CD14-positive monocyte (primary cell): ENCODE measurements at regions not wholly inside any gene's neighbourhood (a gene's known extent, or its start where the extent isn't known, plus 50 kb on each side); places are given as distances from the start of the nearest gene placed in this dataset.

Source experiments
- DNase-seq, 3 donors: peaks; one replicate each; pipeline ENCODE4 v3.0.0-alpha.2; 2011 to 2022
- H2AFZ ChIP-seq: 2 replicates; pipeline ENCODE4 v1.6.0; 2012; ENCODE audit warnings: mild to moderate bottlenecking, low read depth, low read length, inconsistent platforms; ENCODE audit not compliant: insufficient read depth, poor library complexity, severe bottlenecking
- H3K27ac ChIP-seq, 2 donors: 1 replicate in 1 of 2; 2 replicates in 1 of 2; pipeline ENCODE4 v1.5.1; 2012 to 2013; ENCODE audit warnings: low read length in 2 of 2, control low read depth in 1 of 2, inconsistent platforms in 1 of 2, low read depth in 1 of 2, mild to moderate bottlenecking in 1 of 2
- H3K27me3 ChIP-seq, 2 donors: one replicate each; pipeline versions ENCODE4 v1.6.0 to v1.6.1; 2011 to 2013; ENCODE audit warnings: low read length in 2 of 2; ENCODE audit not compliant: control insufficient read depth in 2 of 2, insufficient read depth in 2 of 2
- H3K36me3 ChIP-seq, 2 donors: replicated peaks in 1 of 2; 1 replicate in 1 of 2; 2 replicates in 1 of 2; pipeline versions ENCODE4 v1.5.1 to v1.6.1; 2012 to 2013; ENCODE audit warnings: low read length in 2 of 2, control low read depth in 1 of 2, inconsistent platforms in 1 of 2, mild to moderate bottlenecking in 1 of 2; ENCODE audit not compliant: insufficient read depth in 2 of 2, control insufficient read depth in 1 of 2
- H3K4me1 ChIP-seq, 2 donors: 1 replicate in 1 of 2; 2 replicates in 1 of 2; pipeline versions ENCODE4 v1.5.1 to v1.6.1; 2012 to 2013; ENCODE audit warnings: low read length in 2 of 2, control low read depth in 1 of 2, inconsistent platforms in 1 of 2, mild to moderate bottlenecking in 1 of 2, moderate library complexity in 1 of 2; ENCODE audit not compliant: insufficient read depth in 2 of 2, control insufficient read depth in 1 of 2
- H3K4me2 ChIP-seq: replicated peaks from 2 replicates; pipeline ENCODE3; 2012; ENCODE audit warnings: low read length, moderate library complexity, mild to moderate bottlenecking; ENCODE audit not compliant: poor library complexity, severe bottlenecking; ENCODE audit errors: extremely low read depth
- H3K4me3 ChIP-seq, 3 experiments: fragments of 200-600 bp in 1 of 3; sonication (generic) in 1 of 3; replicated peaks in 1 of 3; 1 replicate in 2 of 3; 2 replicates in 1 of 3; pipeline ENCODE4 v1.5.1; 2011 to 2013; ENCODE audit warnings: low read length in 3 of 3, mild to moderate bottlenecking in 3 of 3, control low read depth in 2 of 3, low read depth in 2 of 3, inconsistent platforms in 1 of 3, moderate library complexity in 1 of 3
- H3K79me2 ChIP-seq: 2 replicates; pipeline ENCODE4 v1.6.0; 2012; ENCODE audit warnings: mild to moderate bottlenecking, control low read depth, inconsistent platforms, low read length, moderate library complexity; ENCODE audit not compliant: insufficient read depth
- H3K9ac ChIP-seq: 2 replicates; pipeline ENCODE4 v1.6.0; 2017; ENCODE audit warnings: low read length, mild to moderate bottlenecking; ENCODE audit not compliant: insufficient read depth, poor library complexity, severe bottlenecking
- H3K9me3 ChIP-seq, 2 donors: replicated peaks in 1 of 2; 1 replicate in 1 of 2; 2 replicates in 1 of 2; pipeline versions ENCODE4 v1.5.1 to v1.6.1; 2012 to 2013; ENCODE audit warnings: low read length in 2 of 2, control low read depth in 1 of 2; ENCODE audit not compliant: control insufficient read depth in 1 of 2, insufficient read depth in 1 of 2
- H4K20me1 ChIP-seq: 2 replicates; pipeline ENCODE4 v1.6.0; 2012; ENCODE audit warnings: mild to moderate bottlenecking, low read length, control low read depth, moderate library complexity; ENCODE audit not compliant: insufficient read depth
- H3K27ac Mint-ChIP-seq, 7 donors: one replicate each; pipeline ENCODE4 v1.8.0; 2020; ENCODE audit warnings: mild to moderate bottlenecking in 7 of 7, mixed read lengths in 7 of 7, moderate library complexity in 6 of 7, inconsistent platforms in 2 of 7
- H3K27me3 Mint-ChIP-seq, 3 donors: one replicate each; pipeline ENCODE4 v1.8.0; 2021 to 2022; ENCODE audit warnings: low read depth in 3 of 3, mild to moderate bottlenecking in 3 of 3, mixed read lengths in 3 of 3, moderate library complexity in 3 of 3, inconsistent platforms in 1 of 3
- H3K36me3 Mint-ChIP-seq, 2 donors: one replicate each; pipeline ENCODE4 v1.8.0; 2020; ENCODE audit warnings: mixed read lengths in 2 of 2, inconsistent platforms in 1 of 2, mild to moderate bottlenecking in 1 of 2
- H3K4me1 Mint-ChIP-seq: one replicate; pipeline ENCODE4 v1.8.0; 2020; ENCODE audit warnings: mild to moderate bottlenecking, mixed read lengths
- H3K4me3 Mint-ChIP-seq, 2 donors: one replicate each; pipeline ENCODE4 v1.8.0; 2020; ENCODE audit warnings: mild to moderate bottlenecking in 2 of 2, mixed read lengths in 2 of 2, moderate library complexity in 1 of 2
- H3K9me3 Mint-ChIP-seq, 7 donors: one replicate each; pipeline ENCODE4 v1.8.0; 2020 to 2022; ENCODE audit warnings: mixed read lengths in 7 of 7, mild to moderate bottlenecking in 6 of 7, moderate library complexity in 6 of 7, inconsistent platforms in 2 of 7
- CTCF ChIP-seq: fragments of 200-600 bp; IDR thresholded peaks from one replicate; pipeline ENCODE4 v1.8.0; 2022; ENCODE audit warnings: antibody characterized with exemption, mild to moderate bottlenecking
- WGBS: methylation state at CpG from one replicate; pipeline ENCODE4 v1.1.5; 2013; ENCODE audit warnings: missing lambda C conversion rate; ENCODE audit not compliant: insufficient coverage; 5-methylcytosine and 5-hydroxymethylcytosine counted together
- intact Hi-C, 2 donors: fragments of 100-400 bp; cut with micrococcal nuclease; formaldehyde crosslinking; loops; one replicate each; pipeline versions ENCODE4 v1.15.0 to v1.15.1; 2023

- TF ChIP-seq CTCF, result no peak
- no peak for DNase-seq
- WGBS, result 80% methylated on average over 1 of the region's 4 CpGs
- no peaks in the 10 kb centered on the region for H3K4me1 Mint-ChIP-seq
- H3K27me3 Mint-ChIP-seq, result peaks cover 0 to 2% (median 2%) of the 10 kb centered on the region in 3 donors
- Histone ChIP-seq H3K4me2 (no peak overlapping the region), H2AFZ (no peak overlapping the region), H3K4me1 (no peaks in the 10 kb centered on the region), H4K20me1 (no peaks in the 10 kb centered on the region), H3K36me3 (no peaks in the 10 kb centered on the region), H3K27me3 (no peaks in the 10 kb centered on the region), H3K9ac (no peak overlapping the region), H3K79me2 (no peaks in the 10 kb centered on the region), H3K9me3 (peaks cover 0 to 7% of the 10 kb centered on the region in 2 donors), H3K4me3 (no peak overlapping the region), H3K27ac (no peak overlapping the region)
- intact Hi-C loops, result no loop called here
- H3K27ac Mint-ChIP-seq, result no peak overlapping the region
- no peaks in the 10 kb centered on the region for H3K36me3 Mint-ChIP-seq
- H3K4me3 Mint-ChIP-seq, result no peak overlapping the region
- H3K9me3 Mint-ChIP-seq, result peaks cover 4 to 18% (median 11%) of the 10 kb centered on the region in 7 donors
Measured at GRCh38 chr2:146642066-146642465, 1202.8 kb upstream of the ACVR2A start.

GRCh38 chr2:146634230-146635097, 1210.4 kb upstream of the ACVR2A start:
- Histone ChIP-seq H3K79me2 (no peaks in the 10 kb centered on the region), H3K4me3 (no peak overlapping the region), H3K9ac (no peak overlapping the region), H3K27ac (no peak overlapping the region), H3K36me3 (no peaks in the 10 kb centered on the region), H3K4me2 (no peak overlapping the region), H3K27me3 (no peaks in the 10 kb centered on the region), H3K4me1 (no peaks in the 10 kb centered on the region), H4K20me1 (no peaks in the 10 kb centered on the region), H3K9me3 (no peaks in the 10 kb centered on the region), H2AFZ (no peak overlapping the region)
- no peaks in the 10 kb centered on the region for H3K4me1 Mint-ChIP-seq
- no peaks in the 10 kb centered on the region for H3K27me3 Mint-ChIP-seq
- no peaks in the 10 kb centered on the region for H3K36me3 Mint-ChIP-seq
- 69% methylated on average over 3 of the region's 8 CpGs for WGBS
- no peak overlapping the region for H3K27ac Mint-ChIP-seq
- no peak overlapping the region for H3K4me3 Mint-ChIP-seq
- no peak for DNase-seq
- no peak for TF ChIP-seq CTCF
- peaks cover 0 to 2% (median under 1%) of the 10 kb centered on the region in 7 donors for H3K9me3 Mint-ChIP-seq
- intact Hi-C loops, result no loop called here
